GM21619 (cell line): ENCODE measurements at regions not wholly inside any gene's neighbourhood (a gene's known extent, or its start where the extent isn't known, plus 50 kb on each side); places are given as distances from the start of the nearest gene placed in this dataset.
"Not testable (repeated sequence)": the region's sequence is repeated elsewhere in the genome, so short reads cannot be mapped to it uniquely, and the experiment has no call there.

Experiments
- ATAC-seq: cut with Tn5 transposase; IDR thresholded peaks from one replicate; pipeline ENCODE4 v1.9.1; 2021; ENCODE audit not compliant: unreplicated experiment

- no peak for ATAC-seq
Observed at GRCh38 chr16:22675745-22676540, 138.0 kb upstream of the HS3ST2 start.

GRCh38 chr16:22677024-22677830 lies 136.7 kb upstream of the HS3ST2 start:
- ATAC-seq = no peak

- no peak for ATAC-seq
Observed at GRCh38 chr16:22678311-22678710, 135.7 kb upstream of the HS3ST2 start.

GRCh38 chr16:22681554-22682291 lies 132.2 kb upstream of the HS3ST2 start:
- ATAC-seq = no peak

GRCh38 chr16:22683258-22683657 lies 130.7 kb upstream of the HS3ST2 start:
- ATAC-seq = no peak

GRCh38 chr16:22683730-22684573 lies 130.0 kb upstream of the HS3ST2 start:
- no peak for ATAC-seq

- ATAC-seq = no peak
Observed at GRCh38 chr16:22684574-22685458, 129.1 kb upstream of the HS3ST2 start.

GRCh38 chr16:22685459-22685830 lies 128.5 kb upstream of the HS3ST2 start:
- no peak for ATAC-seq

GRCh38 chr16:22687031-22687530 lies 126.9 kb upstream of the HS3ST2 start:
- no peak for ATAC-seq

GRCh38 chr16:22688463-22688862 lies 125.5 kb upstream of the HS3ST2 start:
- ATAC-seq = no peak

GRCh38 chr16:22688930-22689329 lies 125.0 kb upstream of the HS3ST2 start:
- no peak for ATAC-seq

GRCh38 chr16:22691335-22691734 lies 122.6 kb upstream of the HS3ST2 start:
- no peak for ATAC-seq

- ATAC-seq = no peak
Observed at GRCh38 chr16:22692034-22692433, 121.9 kb upstream of the HS3ST2 start.

GRCh38 chr16:22692916-22693637 lies 120.9 kb upstream of the HS3ST2 start:
- ATAC-seq = no peak

- ATAC-seq = no peak
Observed at GRCh38 chr16:22693638-22694340, 120.2 kb upstream of the HS3ST2 start.

- ATAC-seq = no peak
Observed at GRCh38 chr16:22694887-22695382, 119.0 kb upstream of the HS3ST2 start.

- ATAC-seq = not testable (repeated sequence)
Observed at GRCh38 chr16:22695773-22696172, 118.2 kb upstream of the HS3ST2 start.

GRCh38 chr16:22699356-22699755 lies 114.6 kb upstream of the HS3ST2 start:
- no peak for ATAC-seq
